ENCODE measurements at regions not wholly inside any gene's neighbourhood (a gene's known extent, or its start where the extent isn't known, plus 50 kb on each side); places are given as distances from the start of the nearest gene placed in this dataset.

- DNase-seq, result no peak
- H3K36me3 ChIP-seq (ENCODE audit: control insufficient read depth, insufficient read depth, low read length), result no peaks in the 10 kb centered on the region
- H3K27ac ChIP-seq (ENCODE audit: insufficient read depth, low read length, poor library complexity, severe bottlenecking), result no peak overlapping the region
- no peaks in the 10 kb centered on the region for H3K9me3 ChIP-seq (ENCODE audit: control insufficient read depth, low read length)
- no peaks in the 10 kb centered on the region for H3K4me1 ChIP-seq (ENCODE audit: control insufficient read depth, insufficient read depth, low read length, poor library complexity, severe bottlenecking)
- peaks cover under 1% of the 10 kb centered on the region for H3K27me3 ChIP-seq (replicated peaks; ENCODE audit: control insufficient read depth, insufficient read depth, low read length, poor library complexity, severe bottlenecking)
- H3K4me3 ChIP-seq (ENCODE audit: insufficient read depth, low read depth, low read length, poor library complexity, severe bottlenecking), result no peak overlapping the region
These were observed 231.0 kb upstream of the KAZN start for GRCh38 chr1:14367451-14367850.

GRCh38 chr1:14369526-14370213 is 228.8 kb upstream of the KAZN start:
- H3K4me3 ChIP-seq (ENCODE audit: insufficient read depth, low read depth, low read length, poor library complexity, severe bottlenecking), result no peak overlapping the region
- H3K27me3 ChIP-seq (replicated peaks; ENCODE audit: control insufficient read depth, insufficient read depth, low read length, poor library complexity, severe bottlenecking), result no peaks in the 10 kb centered on the region
- no peaks in the 10 kb centered on the region for H3K9me3 ChIP-seq (ENCODE audit: control insufficient read depth, low read length)
- H3K27ac ChIP-seq (ENCODE audit: insufficient read depth, low read length, poor library complexity, severe bottlenecking), result no peak overlapping the region
- DNase-seq, result no peak
- no peaks in the 10 kb centered on the region for H3K4me1 ChIP-seq (ENCODE audit: control insufficient read depth, insufficient read depth, low read length, poor library complexity, severe bottlenecking)
- no peaks in the 10 kb centered on the region for H3K36me3 ChIP-seq (ENCODE audit: control insufficient read depth, insufficient read depth, low read length)

GRCh38 chr1:14371771-14372497 is 226.6 kb upstream of the KAZN start:
- Histone ChIP-seq H3K9me3 (ENCODE audit: control insufficient read depth, low read length) (no peaks in the 10 kb centered on the region), H3K27me3 (replicated peaks; ENCODE audit: control insufficient read depth, insufficient read depth, low read length, poor library complexity, severe bottlenecking) (no peaks in the 10 kb centered on the region), H3K27ac (ENCODE audit: insufficient read depth, low read length, poor library complexity, severe bottlenecking) (no peak overlapping the region), H3K4me3 (ENCODE audit: insufficient read depth, low read depth, low read length, poor library complexity, severe bottlenecking) (no peak overlapping the region), H3K4me1 (ENCODE audit: control insufficient read depth, insufficient read depth, low read length, poor library complexity, severe bottlenecking) (no peaks in the 10 kb centered on the region), H3K36me3 (ENCODE audit: control insufficient read depth, insufficient read depth, low read length) (no peaks in the 10 kb centered on the region)
- DNase-seq, result no peak

- H3K4me1 ChIP-seq (ENCODE audit: control insufficient read depth, insufficient read depth, low read length, poor library complexity, severe bottlenecking), result no peaks in the 10 kb centered on the region
- no peaks in the 10 kb centered on the region for H3K36me3 ChIP-seq (ENCODE audit: control insufficient read depth, insufficient read depth, low read length)
- no peak overlapping the region for H3K4me3 ChIP-seq (ENCODE audit: insufficient read depth, low read depth, low read length, poor library complexity, severe bottlenecking)
- H3K27ac ChIP-seq (ENCODE audit: insufficient read depth, low read length, poor library complexity, severe bottlenecking), result no peak overlapping the region
- H3K27me3 ChIP-seq (replicated peaks; ENCODE audit: control insufficient read depth, insufficient read depth, low read length, poor library complexity, severe bottlenecking), result no peaks in the 10 kb centered on the region
- H3K9me3 ChIP-seq (ENCODE audit: control insufficient read depth, low read length), result no peaks in the 10 kb centered on the region
- no peak for DNase-seq
These were observed 226.0 kb upstream of the KAZN start for GRCh38 chr1:14372526-14372925.

- no peak for DNase-seq
- Histone ChIP-seq H3K27ac (ENCODE audit: insufficient read depth, low read length, poor library complexity, severe bottlenecking) (no peak overlapping the region), H3K4me3 (ENCODE audit: insufficient read depth, low read depth, low read length, poor library complexity, severe bottlenecking) (no peak overlapping the region), H3K27me3 (replicated peaks; ENCODE audit: control insufficient read depth, insufficient read depth, low read length, poor library complexity, severe bottlenecking) (no peaks in the 10 kb centered on the region), H3K4me1 (ENCODE audit: control insufficient read depth, insufficient read depth, low read length, poor library complexity, severe bottlenecking) (no peaks in the 10 kb centered on the region), H3K9me3 (ENCODE audit: control insufficient read depth, low read length) (no peaks in the 10 kb centered on the region), H3K36me3 (ENCODE audit: control insufficient read depth, insufficient read depth, low read length) (no peaks in the 10 kb centered on the region)
These were observed 225.3 kb upstream of the KAZN start for GRCh38 chr1:14373081-14373758.

DNA sequence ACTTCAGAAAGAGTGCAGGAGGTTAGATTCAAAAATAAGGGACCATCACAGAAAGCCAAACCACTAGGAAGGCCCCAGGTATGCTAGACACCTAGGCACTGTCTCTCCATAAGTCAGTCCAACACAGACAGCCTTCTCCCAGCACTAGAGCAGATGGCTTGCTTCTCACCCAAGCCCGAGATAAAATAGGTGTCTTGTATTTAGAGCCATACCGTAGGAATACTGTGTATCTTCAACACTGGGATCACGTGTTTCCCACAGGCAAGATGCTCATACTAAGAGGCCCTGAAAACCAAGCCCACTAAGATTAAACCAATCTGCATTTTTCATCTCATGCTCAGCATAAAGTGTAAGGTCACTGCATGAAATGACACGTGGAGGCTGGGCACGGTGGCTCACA is 223.3 kb upstream of the KAZN start:
- Histone ChIP-seq H3K27me3 (replicated peaks; ENCODE audit: control insufficient read depth, insufficient read depth, low read length, poor library complexity, severe bottlenecking) (no peaks in the 10 kb centered on the region), H3K27ac (ENCODE audit: insufficient read depth, low read length, poor library complexity, severe bottlenecking) (no peak overlapping the region), H3K4me3 (ENCODE audit: insufficient read depth, low read depth, low read length, poor library complexity, severe bottlenecking) (no peak overlapping the region), H3K36me3 (ENCODE audit: control insufficient read depth, insufficient read depth, low read length) (no peaks in the 10 kb centered on the region), H3K4me1 (ENCODE audit: control insufficient read depth, insufficient read depth, low read length, poor library complexity, severe bottlenecking) (no peaks in the 10 kb centered on the region), H3K9me3 (ENCODE audit: control insufficient read depth, low read length) (peaks cover 6% of the 10 kb centered on the region)
- no peak for DNase-seq

GRCh38 chr1:14377386-14377785 is 221.1 kb upstream of the KAZN start:
- Histone ChIP-seq H3K4me3 (ENCODE audit: insufficient read depth, low read depth, low read length, poor library complexity, severe bottlenecking) (no peak overlapping the region), H3K27me3 (replicated peaks; ENCODE audit: control insufficient read depth, insufficient read depth, low read length, poor library complexity, severe bottlenecking) (no peaks in the 10 kb centered on the region), H3K9me3 (ENCODE audit: control insufficient read depth, low read length) (peaks cover 7% of the 10 kb centered on the region), H3K4me1 (ENCODE audit: control insufficient read depth, insufficient read depth, low read length, poor library complexity, severe bottlenecking) (no peaks in the 10 kb centered on the region), H3K27ac (ENCODE audit: insufficient read depth, low read length, poor library complexity, severe bottlenecking) (no peak overlapping the region), H3K36me3 (ENCODE audit: control insufficient read depth, insufficient read depth, low read length) (no peaks in the 10 kb centered on the region)
- no peak for DNase-seq

DNA sequence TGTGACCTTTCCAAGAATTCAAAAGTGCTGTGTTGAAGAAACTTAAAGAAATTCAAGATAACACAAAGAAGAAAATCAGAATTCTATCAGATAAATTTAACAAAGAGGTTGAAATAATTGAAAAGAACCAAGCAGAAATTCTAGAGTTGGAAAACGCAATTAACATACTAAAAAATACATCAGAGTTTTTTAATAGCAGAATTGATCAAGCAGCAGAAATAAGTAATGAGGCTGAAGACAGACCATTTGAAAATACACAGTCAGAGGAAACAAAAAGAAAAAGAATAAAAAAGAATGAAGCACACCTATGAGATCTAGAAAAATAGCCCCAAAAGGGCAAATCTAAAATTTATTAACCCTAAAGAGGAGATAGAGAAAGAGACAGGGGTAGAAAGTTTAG is 218.1 kb upstream of the KAZN start:
- Histone ChIP-seq H3K9me3 (ENCODE audit: control insufficient read depth, low read length) (peaks cover 7% of the 10 kb centered on the region), H3K4me3 (ENCODE audit: insufficient read depth, low read depth, low read length, poor library complexity, severe bottlenecking) (no peak overlapping the region)

GRCh38 chr1:14390816-14391215 is 207.7 kb upstream of the KAZN start:
- Histone ChIP-seq H3K4me3 (ENCODE audit: insufficient read depth, low read depth, low read length, poor library complexity, severe bottlenecking) (no peak overlapping the region), H3K27ac (ENCODE audit: insufficient read depth, low read length, poor library complexity, severe bottlenecking) (no peak overlapping the region), H3K4me1 (ENCODE audit: control insufficient read depth, insufficient read depth, low read length, poor library complexity, severe bottlenecking) (no peaks in the 10 kb centered on the region), H3K36me3 (ENCODE audit: control insufficient read depth, insufficient read depth, low read length) (no peaks in the 10 kb centered on the region), H3K9me3 (ENCODE audit: control insufficient read depth, low read length) (no peaks in the 10 kb centered on the region), H3K27me3 (replicated peaks; ENCODE audit: control insufficient read depth, insufficient read depth, low read length, poor library complexity, severe bottlenecking) (no peaks in the 10 kb centered on the region)
- no peak for DNase-seq

More for the DNA sequence above, 218.1 kb upstream of the KAZN start:
- Histone ChIP-seq H3K27me3 (replicated peaks; ENCODE audit: control insufficient read depth, insufficient read depth, low read length, poor library complexity, severe bottlenecking) (no peaks in the 10 kb centered on the region), H3K36me3 (ENCODE audit: control insufficient read depth, insufficient read depth, low read length) (no peaks in the 10 kb centered on the region), H3K27ac (ENCODE audit: insufficient read depth, low read length, poor library complexity, severe bottlenecking) (no peak overlapping the region), H3K4me1 (ENCODE audit: control insufficient read depth, insufficient read depth, low read length, poor library complexity, severe bottlenecking) (no peaks in the 10 kb centered on the region)
- DNase-seq, result no peak
